HG03520 (cell line): ENCODE measurements at regions not wholly inside any gene's neighbourhood (a gene's known extent, or its start where the extent isn't known, plus 50 kb on each side); places are given as distances from the start of the nearest gene placed in this dataset.
"Not testable (repeated sequence)": the region's sequence is repeated elsewhere in the genome, so short reads cannot be mapped to it uniquely, and the experiment has no call there.

Source experiments
- ATAC-seq: cut with Tn5 transposase; IDR thresholded peaks from one replicate; pipeline ENCODE4 v1.9.1; 2021; ENCODE audit warnings: mild to moderate bottlenecking, moderate library complexity; ENCODE audit not compliant: unreplicated experiment

DNA sequence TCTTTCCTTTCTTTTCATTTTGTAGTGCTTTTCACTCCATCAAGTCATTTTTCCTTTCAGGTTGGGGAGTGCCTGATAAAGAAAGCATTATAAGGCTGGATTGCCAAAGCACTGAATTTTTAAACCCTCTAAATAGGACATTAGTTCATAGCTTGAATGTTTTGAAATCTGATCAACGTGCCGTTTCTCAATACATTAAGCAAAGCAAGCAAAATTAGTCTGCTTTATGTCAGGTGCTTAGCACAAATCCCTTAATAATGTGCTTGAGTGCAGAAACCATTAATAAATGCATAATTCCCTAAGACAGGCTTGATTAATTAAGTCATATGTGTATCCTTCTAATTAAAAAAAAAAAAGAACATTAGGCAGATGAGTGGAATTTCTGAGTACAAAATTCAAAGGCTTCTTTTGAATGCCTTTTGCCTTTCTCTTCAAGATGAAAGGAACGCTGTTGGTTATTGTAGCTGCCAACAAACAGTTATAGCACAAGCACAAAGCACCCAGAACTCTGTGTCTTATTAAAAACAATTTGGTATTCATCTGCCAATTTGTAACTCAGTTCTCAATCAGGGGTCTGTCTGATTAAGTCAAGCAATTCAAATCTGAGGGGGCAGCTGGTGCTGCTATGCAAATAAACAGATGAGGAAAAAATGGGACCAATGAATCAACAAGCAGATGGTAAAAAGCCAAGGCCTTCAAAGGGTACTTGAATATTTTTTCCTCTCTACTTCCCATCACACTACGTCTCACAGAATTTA lies 233.7 kb downstream of the TLE1 start:
- no peak for ATAC-seq

DNA sequence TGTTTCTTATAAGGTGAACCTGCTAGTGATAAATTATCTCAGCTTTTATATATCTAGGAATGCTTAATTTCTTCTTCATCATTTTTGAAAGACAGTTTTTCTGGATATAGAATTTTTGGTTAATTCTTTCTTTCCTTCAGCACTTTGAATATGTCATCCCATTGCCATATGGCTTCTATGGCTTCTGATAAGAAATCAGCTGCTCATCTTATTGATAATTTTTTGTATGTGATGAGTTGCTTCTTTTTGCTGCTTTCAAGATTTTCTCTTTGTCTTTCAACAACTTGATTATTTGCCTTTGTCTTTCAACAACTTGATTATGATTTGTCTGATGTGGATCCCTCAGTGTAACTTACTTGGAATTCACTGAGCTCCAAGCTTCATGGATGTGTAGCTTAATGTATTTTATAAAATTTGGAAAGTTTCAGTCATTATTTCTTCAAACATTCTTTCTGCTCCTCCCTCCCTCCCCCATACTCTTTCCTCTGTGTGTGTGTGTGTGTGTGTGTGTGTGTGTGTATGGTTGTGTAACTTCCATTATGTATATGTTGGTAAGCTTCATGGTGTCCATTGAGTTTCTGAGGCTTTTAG lies 243.9 kb downstream of the TLE1 start:
- no peak for ATAC-seq

DNA sequence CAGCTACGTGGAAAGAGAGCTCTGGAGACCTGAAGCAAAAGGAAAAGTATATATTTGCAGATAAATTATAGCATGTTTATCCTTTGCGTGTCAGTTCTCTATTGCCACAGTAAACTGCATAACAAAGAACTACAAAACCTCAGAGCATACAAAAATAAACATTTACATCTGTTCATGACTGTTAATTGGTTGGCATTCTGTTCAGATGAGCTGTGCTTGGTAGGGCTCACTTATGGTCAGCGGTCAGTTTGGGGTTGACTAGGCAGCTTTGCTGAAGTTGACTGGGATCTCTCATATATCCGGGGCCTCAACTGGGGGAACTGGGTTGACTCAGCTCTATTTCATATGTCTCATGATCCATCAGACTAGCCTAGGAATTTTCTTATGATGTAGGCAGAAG lies 257.7 kb downstream of the TLE1 start:
- no peak for ATAC-seq

DNA sequence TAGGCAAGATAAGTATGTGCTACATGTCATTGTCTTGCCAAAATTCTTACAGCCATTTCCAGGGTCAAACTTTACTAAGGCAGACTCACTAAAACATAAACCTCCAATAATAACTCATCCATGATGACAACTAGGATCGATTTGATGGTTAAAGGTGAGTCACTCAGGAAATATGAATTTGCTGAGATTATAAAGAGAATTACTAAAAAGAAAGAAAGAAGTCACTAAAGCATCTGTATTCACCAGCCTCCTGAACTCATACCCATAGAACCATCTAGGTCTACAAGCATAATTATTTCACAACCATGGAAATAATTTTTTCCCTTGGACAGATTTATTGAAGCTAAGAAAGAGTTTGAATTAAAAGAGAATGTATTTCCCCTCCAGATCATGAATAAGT lies 258.6 kb downstream of the TLE1 start:
- no peak for ATAC-seq

DNA sequence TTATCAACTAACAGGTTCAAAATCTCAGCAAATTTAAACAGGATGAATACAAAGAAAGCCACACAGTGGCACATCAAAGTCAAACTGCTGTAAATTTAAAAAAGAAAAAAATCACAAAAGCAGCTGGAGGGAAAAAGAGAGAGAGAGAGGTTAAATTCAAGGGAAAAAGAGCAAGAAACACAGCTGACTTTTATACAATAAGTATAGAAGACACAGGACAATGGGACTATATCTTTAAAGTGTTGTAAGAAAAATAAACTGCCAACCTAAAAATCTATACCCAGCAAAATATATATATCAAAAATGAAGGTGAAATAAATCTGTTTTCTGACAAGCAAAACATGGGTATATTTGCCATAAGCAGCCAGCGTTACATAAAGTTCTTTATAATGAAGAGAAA lies 261.5 kb downstream of the TLE1 start:
- ATAC-seq, result no peak

DNA sequence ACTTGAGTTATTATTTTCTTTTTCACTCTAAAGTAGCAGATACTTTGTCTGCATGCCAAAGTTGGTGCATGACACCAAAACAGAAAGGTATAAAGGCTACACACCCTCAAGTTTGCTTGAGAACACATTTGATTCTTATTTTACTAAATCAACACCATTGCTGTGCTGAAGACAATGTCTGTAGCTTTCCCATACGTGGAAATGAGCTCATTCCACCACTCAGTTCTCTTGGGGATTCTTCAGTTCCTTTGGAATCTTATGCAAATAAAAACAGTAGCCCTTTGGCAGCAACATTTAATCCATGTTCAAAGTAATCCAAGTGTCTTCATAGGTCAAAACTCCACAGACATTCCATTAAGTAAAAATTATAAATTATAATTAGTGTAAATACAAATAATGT lies 264.9 kb downstream of the TLE1 start:
- ATAC-seq, result no peak

DNA sequence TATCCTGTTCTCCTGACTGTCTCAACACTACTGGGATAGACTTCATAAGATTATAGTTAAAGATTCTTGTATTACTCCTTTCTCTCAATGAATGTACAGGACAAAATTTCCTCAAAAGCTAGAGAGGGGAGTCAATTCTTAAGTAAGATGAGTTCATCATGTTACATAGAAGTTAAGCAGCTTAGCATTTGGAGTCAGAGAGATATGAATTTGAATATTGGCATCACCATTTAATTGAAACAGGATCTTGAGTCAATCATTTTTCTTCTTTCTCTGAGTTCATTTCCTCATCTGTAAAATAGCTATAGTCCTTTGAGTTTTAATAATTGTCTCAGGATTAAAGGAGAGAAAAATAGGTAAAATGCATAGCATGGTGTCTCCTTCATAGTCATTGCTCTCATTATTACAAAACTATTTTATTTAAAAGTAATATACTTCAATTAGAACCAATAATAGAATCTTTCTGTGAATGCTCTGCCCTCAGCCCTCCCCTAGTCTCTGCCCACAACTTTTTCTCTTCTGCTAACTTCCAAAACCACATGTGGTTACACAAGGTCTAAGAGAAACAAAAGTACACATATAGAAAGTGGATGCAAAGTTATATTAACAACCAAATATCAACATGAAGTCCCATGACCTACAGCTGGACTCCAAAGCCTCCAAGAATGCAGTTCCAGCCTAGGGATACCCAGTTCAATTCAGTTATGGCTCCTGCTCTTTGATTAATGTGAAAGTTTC lies 265.6 kb downstream of the TLE1 start:
- ATAC-seq, result no peak

DNA sequence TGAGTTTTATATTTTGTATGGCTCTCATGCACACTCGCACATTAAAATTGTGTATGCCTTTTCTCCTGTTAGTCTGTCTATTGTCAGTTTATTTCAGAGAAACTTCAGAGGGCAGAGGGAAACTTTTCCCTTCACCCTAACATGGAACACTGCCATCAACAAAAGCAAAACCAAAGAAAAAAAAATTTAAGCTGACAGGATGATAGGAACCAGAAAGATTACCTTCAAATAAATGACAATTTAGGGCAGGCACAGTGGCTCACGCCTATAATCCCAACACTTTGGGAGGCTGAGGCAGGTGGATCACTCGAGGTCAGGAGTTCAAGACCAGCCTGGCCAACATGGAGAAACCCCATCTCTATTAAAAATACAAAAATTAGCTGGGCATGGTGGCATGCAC lies 268.3 kb downstream of the TLE1 start:
- ATAC-seq, result not testable (repeated sequence)

DNA sequence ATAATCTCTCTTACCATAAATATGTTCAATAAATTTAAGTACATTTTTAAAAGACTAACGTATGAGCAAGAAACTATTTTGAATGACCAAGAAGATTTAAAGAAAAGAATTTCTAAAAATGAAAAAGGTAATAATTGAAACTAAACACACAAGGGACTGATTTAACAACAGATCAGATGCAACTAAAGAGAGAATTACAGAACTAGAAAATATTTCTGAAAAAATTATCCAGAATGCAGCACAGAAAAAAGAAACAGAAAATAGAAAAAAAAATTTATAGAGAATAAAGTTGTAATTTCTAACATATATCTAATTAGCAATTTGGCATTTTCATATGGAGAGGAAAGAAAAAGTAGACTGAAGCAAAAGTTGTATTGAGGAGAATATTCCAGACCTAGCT lies 269.3 kb downstream of the TLE1 start:
- no peak for ATAC-seq

DNA sequence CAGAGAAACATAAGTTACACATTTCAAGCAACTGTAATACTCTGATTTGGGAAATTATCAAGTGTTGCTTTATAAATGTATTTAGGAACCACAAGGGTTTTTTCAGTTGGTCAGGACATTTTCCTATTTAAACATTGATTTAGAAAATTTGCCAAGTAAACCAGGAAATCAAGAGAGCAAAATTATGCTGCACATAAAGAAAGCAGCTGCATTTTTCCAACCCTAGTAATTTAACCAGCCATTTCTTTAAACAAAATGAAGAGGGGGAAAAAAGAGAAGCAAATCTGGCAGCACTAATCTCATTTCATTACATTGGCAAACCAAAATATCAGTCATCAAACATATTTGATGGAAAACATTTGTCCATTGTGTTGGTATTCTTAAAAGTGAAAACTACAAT lies 271.4 kb downstream of the TLE1 start:
- no peak for ATAC-seq

DNA sequence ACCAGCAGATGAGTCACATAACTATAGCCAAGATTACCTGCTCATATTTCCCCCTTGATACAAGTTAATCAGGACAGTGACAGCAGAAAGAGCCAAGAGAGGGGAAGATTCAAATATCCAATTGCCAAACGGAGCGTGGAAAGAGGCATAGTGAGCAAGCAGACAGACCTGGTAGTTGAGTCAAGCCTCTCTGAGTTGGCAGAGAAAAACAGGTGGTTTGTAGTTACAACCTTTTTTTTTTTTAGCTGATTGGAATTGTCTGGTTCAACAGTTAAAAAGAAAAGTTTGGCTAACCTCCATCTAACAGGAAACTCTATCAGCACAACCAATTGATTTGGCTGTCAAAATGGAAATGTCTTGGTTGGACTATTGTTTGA lies 272.1 kb downstream of the TLE1 start:
- ATAC-seq, result no peak

DNA sequence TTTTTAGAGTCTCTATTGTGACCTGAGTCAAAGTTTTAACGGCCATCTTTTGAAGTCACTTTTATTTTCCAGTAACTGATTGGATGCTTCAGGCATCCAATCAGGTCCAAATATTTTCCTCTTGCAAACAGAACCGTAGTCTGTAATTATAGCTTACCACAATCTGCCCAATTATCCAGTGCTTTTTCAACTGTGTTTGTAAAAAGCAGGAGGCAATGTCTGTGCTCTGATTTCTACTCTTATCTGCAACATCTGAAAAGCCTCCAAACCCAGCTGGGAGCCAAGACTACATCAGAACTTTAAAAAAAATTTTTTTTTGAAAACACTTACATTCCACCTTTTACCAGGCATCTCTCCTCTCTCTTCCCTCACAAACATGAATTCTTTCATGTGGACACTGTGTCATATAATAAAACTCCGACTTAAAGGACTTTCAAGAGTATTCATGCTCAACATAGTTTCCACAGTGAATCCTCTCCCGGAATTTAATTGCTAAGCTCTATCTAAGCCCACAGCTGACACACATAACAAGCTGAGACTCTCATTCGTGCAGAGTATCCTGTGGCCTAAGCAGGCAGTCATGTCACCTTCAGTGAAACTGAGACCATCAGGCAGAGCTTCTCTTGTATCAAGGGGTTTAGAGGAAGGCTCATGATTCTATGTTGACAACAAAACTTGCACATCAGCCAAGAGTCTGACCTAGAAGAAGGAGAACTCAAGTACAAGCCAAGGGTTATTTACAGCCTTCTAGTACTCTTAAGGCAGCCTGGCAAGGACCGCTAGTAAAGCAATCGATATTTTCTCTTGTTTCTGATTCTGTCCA lies 272.7 kb downstream of the TLE1 start:
- ATAC-seq, result no peak

DNA sequence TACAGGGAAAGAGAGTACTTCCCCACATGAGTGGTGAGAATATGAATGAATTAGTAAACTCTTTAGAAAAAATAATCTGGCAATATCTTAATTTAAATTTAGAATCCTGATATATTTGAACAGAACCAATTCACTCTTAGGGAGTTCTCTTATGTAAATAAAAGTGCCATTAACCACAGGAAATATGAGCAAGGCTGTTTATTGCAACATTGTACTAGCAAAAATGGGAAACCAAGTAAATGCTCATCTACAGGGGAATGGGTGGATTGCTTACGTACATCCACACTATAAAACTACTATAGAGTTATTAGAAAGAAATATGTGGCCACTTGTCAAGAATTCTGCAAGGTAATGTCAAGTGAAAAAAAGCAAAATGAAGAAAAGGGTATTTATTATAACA lies 274.5 kb downstream of the TLE1 start:
- no peak for ATAC-seq

DNA sequence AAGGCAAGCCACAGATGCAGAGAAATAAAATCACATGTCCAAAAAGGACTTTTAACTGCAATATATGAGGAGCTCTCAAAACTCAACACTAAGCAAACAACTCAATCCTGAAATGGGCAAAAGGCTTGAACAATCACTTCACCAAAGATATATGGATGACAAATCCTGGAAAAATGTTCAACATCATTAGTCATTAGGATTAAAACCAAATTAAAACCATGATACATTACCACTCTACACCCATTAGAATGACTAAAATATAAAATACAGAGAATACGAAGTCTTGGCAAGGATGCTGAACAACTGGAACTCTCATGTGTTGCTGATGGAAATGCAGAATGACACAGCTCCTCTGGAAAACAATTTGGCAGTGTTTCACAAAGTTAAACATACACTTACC lies 277.4 kb downstream of the TLE1 start:
- ATAC-seq, result no peak

DNA sequence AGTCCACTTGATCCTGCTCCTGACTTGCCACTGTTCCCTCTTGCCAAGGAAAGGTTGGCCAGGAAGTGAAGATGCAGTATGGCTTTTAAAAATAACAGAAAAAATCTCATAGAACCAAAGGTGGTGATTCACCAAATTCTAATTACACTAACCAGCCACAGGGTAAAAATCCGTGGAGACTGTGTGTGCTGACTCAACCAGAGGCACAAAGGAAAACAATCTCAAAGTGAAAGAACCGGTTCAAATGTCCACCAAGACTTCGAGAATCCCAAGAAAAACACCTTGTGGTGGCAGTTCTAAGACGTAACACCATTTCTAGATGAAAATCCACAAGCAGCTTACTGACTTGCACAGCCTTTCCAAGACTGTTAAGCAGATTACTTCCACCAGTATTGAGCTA lies 279.1 kb downstream of the TLE1 start:
- ATAC-seq, result no peak

DNA sequence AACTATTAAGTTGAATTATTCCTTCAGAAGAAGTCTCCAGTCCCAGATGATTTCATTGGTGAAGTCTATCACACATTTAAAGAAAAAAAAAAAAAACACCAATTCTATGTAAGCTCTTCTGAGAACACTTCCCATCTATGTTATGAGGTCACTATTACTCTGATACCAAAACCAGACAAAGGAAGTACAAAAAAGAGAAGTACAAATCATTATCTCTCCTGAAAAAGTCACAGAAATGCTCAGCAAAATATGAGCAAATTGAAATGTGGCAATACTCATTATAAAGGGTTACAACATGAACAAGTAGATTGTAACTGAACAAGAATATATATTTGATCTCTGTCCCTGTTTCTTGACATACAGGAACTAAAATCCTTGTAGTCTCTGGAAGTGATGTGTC lies 280.4 kb downstream of the TLE1 start:
- no peak for ATAC-seq

DNA sequence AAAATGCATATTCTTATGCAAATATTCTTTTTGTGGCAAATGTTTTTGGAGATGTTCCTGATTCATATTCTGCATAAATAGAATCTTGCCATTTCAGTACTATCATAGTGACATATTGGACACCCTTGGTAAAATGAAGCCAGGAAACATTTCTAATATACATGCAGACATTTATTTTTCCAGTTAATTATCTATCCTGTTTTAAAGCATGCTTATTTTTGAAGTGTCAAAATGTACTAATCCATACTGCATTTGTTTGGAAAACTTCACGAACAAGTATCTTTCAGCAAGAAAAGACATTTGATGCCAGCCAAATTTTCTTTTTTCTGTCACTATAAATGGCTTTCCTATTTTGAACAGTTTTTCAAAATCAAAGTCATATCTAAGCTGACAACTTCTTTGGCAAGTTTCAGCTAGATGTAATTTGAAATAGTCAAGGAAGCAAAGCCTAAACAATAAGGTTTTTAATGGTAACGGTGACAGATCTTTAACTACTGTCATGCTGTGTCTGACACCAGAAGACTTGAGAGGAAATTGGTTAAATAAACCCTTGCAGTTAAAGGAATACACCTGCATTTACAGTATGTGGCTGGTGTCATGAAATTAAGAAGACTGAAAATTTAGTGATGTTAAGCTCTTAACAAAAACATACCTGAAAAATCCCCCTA lies 284.3 kb downstream of the TLE1 start:
- no peak for ATAC-seq

DNA sequence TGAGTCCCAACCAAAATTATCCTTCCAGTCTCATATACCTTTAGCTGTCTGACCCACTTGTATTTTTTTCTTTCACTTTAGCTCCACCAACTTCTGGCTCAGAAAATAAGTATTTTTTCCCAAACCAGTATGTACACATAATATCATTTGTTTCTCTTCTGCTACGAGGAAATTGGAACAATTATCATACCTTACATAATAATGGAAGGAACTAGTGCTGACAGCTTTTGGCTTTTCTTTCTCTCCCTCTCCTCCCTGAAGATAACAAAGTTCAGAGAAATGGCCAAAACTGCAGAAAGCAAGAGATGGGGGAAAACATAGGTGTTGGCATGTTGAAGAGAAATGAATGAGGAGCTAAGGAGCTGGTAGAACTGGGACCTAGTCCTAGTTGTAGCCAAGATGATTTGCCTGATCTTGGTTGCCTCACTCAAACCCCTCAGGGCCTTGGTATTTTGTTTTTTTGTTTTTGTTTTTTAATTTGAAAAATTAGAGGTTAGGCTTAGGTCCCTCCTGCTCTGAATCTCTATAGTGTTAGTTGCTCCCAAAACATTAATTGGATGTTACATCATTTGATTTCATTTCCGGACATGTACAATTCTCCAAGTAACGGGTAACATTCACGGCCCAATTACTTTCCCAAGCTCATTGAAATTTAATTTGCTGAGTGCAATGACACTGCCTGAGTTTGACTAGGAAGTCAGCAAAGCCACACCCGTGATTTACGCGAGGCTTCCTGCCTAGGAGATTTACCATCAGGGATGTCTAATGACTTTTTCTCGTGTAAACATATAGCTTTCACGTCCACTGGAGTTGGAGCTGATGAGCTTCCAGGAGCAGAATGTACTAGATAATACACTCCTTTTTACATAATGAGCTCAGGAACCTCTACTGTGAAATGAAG lies 291.6 kb downstream of the TLE1 start:
- ATAC-seq, result no peak

DNA sequence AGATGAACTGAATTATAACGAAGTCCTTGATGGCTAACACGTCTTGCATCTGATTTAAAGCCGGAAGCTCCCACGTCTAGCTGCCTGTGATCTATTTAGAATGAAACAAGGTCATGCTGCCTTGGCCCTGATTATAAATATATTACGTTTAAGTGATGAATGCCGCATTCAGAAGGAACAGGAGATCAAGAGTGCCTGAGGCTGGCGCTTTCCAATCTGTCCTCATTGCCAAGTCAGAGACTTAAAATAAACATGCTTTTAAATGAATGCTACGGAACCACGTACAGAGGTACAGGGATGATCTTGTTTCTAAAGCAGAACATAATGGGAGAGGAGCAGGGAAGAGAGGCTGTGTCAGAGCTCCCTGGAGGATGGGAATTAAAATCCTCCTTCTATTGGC lies 292.8 kb downstream of the TLE1 start:
- no peak for ATAC-seq

DNA sequence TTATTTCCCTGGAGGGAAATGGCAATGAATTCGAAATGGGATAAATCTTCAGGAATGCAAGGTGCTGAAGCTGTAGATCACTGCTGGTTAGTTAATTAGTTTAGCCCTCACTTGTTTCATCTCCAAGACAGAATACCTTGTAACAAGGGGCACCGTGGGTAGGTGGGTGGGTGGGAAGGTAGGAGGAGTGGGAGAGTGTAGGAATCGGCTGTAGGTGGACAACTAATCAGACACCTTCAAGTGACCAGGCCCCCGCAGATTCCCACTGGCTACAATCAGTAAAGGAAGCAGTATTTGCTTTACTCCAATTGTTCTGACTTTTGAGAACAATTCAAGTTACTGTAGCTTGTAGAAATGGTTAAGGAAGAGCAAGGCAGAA lies 293.7 kb downstream of the TLE1 start:
- no peak for ATAC-seq
